GM12878 (cell line): ENCODE measurements at regions not wholly inside any gene's neighbourhood (a gene's known extent, or its start where the extent isn't known, plus 50 kb on each side); places are given as distances from the start of the nearest gene placed in this dataset.

Experiments
- BHLHE40 ChIP-seq, 2 experiments: fragments of 450-650 bp in 1 of 2; IDR thresholded peaks; 2 replicates each; pipeline ENCODE4 v1.6.1; 2011 to 2017; ENCODE audit warnings: low read depth in 2 of 2, borderline replicate concordance in 1 of 2, improper control_type of control experiment in 1 of 2, low read length in 1 of 2, mild to moderate bottlenecking in 1 of 2
- CEBPB ChIP-seq, 2 experiments: fragments of 150-350 bp in 1 of 2; IDR thresholded peaks; 2 replicates each; pipeline ENCODE4 v1.6.1; 2012 to 2014; ENCODE audit warnings: low read depth in 2 of 2, low read length in 2 of 2, borderline replicate concordance in 1 of 2, inconsistent platforms in 1 of 2
- CTCF ChIP-seq, 3 experiments: IDR thresholded peaks in 2 of 3; conservative IDR thresholded peaks in 1 of 3; 2 replicates each; pipeline ENCODE4 v1.5.1; 2011; ENCODE audit warnings: low read depth in 3 of 3, low read length in 3 of 3, mild to moderate bottlenecking in 3 of 3, control low read depth in 2 of 3, moderate library complexity in 2 of 3, inconsistent platforms in 1 of 3, mixed read lengths in 1 of 3; ENCODE audit not compliant: control insufficient read depth in 2 of 3, insufficient read depth in 1 of 3; ENCODE audit errors: extremely low read depth in 1 of 3
- EZH2 ChIP-seq: IDR thresholded peaks from 2 replicates; pipeline ENCODE4 v1.6.1; 2012; ENCODE audit warnings: low read depth, mild to moderate bottlenecking, control low read depth, inconsistent platforms, low read length, borderline replicate concordance; ENCODE audit not compliant: control insufficient read depth
- POLR2AphosphoS5 ChIP-seq: IDR thresholded peaks from 2 replicates; pipeline ENCODE4 v1.6.1; 2011; ENCODE audit warnings: mild to moderate bottlenecking, low read length, inconsistent platforms
- RCOR1 ChIP-seq: conservative IDR thresholded peaks from 2 replicates; pipeline ENCODE4 v1.6.1; 2012; ENCODE audit warnings: low read depth, low read length, improper control_type of control experiment

- TF ChIP-seq BHLHE40 (IDR thresholded peaks at IDR 0.05; ENCODE audit: borderline replicate concordance in 1 of 2, low read depth in 2 of 2, low read length in 1 of 2): no peak
- TF ChIP-seq EZH2: no peak
- no peak for TF ChIP-seq CEBPB (IDR thresholded peaks at IDR 0.05; ENCODE audit: borderline replicate concordance in 1 of 2, low read depth in 2 of 2, low read length in 2 of 2)
- TF ChIP-seq POLR2AphosphoS5: no peak
- no peak for TF ChIP-seq CTCF (IDR thresholded peaks at IDR 0.05 in 2 of 3, conservative IDR thresholded peaks at IDR 0.05 in 1 of 3; ENCODE audit: control insufficient read depth in 2 of 3, extremely low read depth in 1 of 3, insufficient read depth in 1 of 3, low read depth in 3 of 3, low read length in 3 of 3)
- no peak for TF ChIP-seq RCOR1
Measured at GRCh38 chr6:169034516-169035167, 219.0 kb downstream of the THBS2 start.
